ENCODE measurements at regions not wholly inside any gene's neighbourhood (a gene's known extent, or its start where the extent isn't known, plus 50 kb on each side); places are given as distances from the start of the nearest gene placed in this dataset.

DNA sequence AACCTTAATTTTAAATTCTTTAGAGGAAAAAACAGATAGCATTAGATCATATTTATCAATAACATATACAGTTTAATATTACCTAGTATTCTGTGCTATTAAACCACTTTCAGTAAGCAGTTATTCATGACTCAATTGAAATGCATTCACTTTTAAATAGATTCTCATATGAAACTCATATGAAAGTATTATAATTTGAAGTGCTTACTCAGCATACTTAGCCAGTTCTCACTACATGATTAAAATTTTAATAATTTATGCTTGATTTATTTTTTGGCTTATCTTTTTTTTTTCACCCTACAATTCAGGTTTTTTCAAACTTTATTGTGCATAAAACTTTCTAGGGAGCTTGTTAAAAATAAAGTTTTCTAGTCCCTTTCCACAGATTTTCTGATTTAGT is 694.9 kb upstream of the CDH9 start:
- in situ Hi-C loops (cut with HindIII; ENCODE audit: low sequenced_read_pairs), result no loop called here
- DNase-seq (ENCODE audit: low spot score), result no peak

GRCh38 chr5:27727254-27727653 is 688.9 kb upstream of the CDH9 start:
- no peak for DNase-seq (ENCODE audit: low spot score)
- in situ Hi-C loops (cut with HindIII; ENCODE audit: low sequenced_read_pairs), result no loop called here

DNA sequence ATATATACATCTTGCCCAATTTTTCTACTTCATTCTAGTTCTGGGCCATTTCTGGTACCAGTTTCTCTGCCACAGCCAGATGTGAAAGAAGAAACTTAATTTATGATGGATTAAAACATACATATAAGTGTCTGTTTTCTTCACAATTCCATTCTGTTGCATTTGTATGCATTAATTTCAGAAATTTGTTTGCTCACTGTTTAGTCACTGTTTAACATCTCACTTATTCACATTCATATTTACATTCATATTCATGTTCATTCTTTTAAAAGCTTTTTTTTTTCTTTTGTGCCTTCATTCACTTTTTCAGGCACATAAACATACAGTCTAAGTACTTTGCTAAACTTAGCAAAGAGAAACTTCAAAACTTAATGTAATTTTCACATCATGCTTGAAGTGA is 684.0 kb upstream of the CDH9 start:
- in situ Hi-C loops (cut with HindIII; ENCODE audit: low sequenced_read_pairs), result no loop called here
- DNase-seq (ENCODE audit: low spot score), result no peak

DNA sequence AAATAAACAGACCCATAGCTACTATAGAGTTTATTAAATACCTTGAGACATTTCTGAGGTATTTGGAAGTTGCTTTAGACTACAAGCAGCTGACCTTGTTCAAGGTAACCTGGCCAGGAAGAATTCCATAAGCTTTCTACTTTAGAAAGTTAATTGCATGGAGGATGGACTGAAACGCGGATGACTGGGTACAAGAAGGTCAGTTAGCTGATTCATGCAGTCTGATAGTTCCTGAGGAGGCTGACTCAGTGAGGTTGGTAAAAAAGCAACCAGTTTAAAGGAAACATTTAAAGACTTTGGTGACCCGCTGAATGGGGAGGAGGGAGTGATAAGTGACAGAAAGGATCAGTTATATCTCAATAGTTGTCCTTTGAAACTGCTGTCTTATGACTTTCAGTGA is 670.1 kb upstream of the CDH9 start:
- no peak for DNase-seq (ENCODE audit: low spot score)
- in situ Hi-C loops (cut with HindIII; ENCODE audit: low sequenced_read_pairs), result no loop called here

GRCh38 chr5:27706832-27707231 is 668.4 kb upstream of the CDH9 start:
- no peak for DNase-seq (ENCODE audit: low spot score)
- in situ Hi-C loops (cut with HindIII; ENCODE audit: low sequenced_read_pairs), result no loop called here

GRCh38 chr5:27705661-27706060 is 667.3 kb upstream of the CDH9 start:
- in situ Hi-C loops (cut with HindIII; ENCODE audit: low sequenced_read_pairs), result no loop called here
- no peak for DNase-seq (ENCODE audit: low spot score)

GRCh38 chr5:27701931-27702903 is 663.8 kb upstream of the CDH9 start:
- in situ Hi-C loops (cut with HindIII; ENCODE audit: low sequenced_read_pairs), result no loop called here

DNA sequence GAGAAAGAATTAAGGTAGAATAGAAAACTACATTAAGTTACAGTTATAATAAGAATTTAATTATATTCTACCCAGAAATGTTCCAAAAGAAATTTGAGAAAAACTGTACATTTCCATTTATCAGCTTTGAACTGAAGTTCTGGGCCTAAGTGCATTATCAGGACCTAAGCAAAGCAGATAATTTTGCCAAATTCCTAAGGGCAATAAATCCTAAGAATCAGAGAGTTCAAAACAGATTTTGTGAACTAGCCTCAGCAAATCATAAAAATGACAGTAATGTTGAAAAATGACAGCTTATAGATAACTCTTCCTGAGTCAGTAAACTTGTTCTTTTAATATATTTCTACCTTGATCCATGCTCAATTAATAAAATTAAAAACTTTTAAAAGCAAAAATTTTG is 662.1 kb upstream of the CDH9 start:
- in situ Hi-C loops (cut with HindIII; ENCODE audit: low sequenced_read_pairs), result no loop called here
- DNase-seq (ENCODE audit: low spot score), result no peak

More at GRCh38 chr5:27701931-27702903, 663.8 kb upstream of the CDH9 start:
- no peak for DNase-seq (ENCODE audit: low spot score)

DNA sequence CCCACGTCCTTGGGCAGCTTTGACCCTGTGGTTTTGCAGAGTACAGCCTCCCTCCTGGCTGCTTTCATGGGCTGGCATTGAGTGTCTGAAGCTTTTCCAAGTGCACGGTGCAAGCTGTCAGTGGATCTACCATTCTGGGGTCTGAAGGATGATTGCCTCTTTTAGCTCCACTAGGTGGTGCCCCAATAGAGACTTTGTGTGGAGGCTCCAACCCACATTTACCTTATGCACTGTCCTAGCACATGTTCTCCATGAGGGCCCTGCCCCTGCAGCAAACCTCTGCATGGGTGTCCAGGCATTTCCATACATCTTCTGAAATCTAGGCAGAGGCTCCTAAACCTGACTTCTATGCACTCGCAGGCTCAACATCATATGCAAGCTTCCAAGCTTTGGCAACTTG is 644.2 kb upstream of the CDH9 start:
- DNase-seq (ENCODE audit: low spot score), result no peak
- in situ Hi-C loops (cut with HindIII; ENCODE audit: low sequenced_read_pairs), result no loop called here

- in situ Hi-C loops (cut with HindIII; ENCODE audit: low sequenced_read_pairs), result no loop called here
- DNase-seq (ENCODE audit: low spot score), result no peak
Observed at GRCh38 chr5:27652505-27652904, 614.1 kb upstream of the CDH9 start.

- in situ Hi-C loops (cut with HindIII; ENCODE audit: low sequenced_read_pairs), result no loop called here
Observed at GRCh38 chr5:27639005-27639612, 600.7 kb upstream of the CDH9 start.

GRCh38 chr5:27619982-27620381 is 581.6 kb upstream of the CDH9 start:
- no peak for DNase-seq (ENCODE audit: low spot score)
- in situ Hi-C loops (cut with HindIII; ENCODE audit: low sequenced_read_pairs), result no loop called here

More at GRCh38 chr5:27639005-27639612, 600.7 kb upstream of the CDH9 start:
- no peak for DNase-seq (ENCODE audit: low spot score)

- in situ Hi-C loops (cut with HindIII; ENCODE audit: low sequenced_read_pairs), result no loop called here
- DNase-seq (ENCODE audit: low spot score), result no peak
Observed at GRCh38 chr5:27612161-27612560, 573.8 kb upstream of the CDH9 start.

- in situ Hi-C loops (cut with HindIII; ENCODE audit: low sequenced_read_pairs), result no loop called here
- no peak for DNase-seq (ENCODE audit: low spot score)
Observed at GRCh38 chr5:27608992-27609391, 570.6 kb upstream of the CDH9 start.

- in situ Hi-C loops (cut with HindIII; ENCODE audit: low sequenced_read_pairs), result no loop called here
- DNase-seq (ENCODE audit: low spot score), result no peak
Observed at GRCh38 chr5:27598576-27598975, 560.2 kb upstream of the CDH9 start.

GRCh38 chr5:27594141-27594540 is 555.8 kb upstream of the CDH9 start:
- no peak for DNase-seq (ENCODE audit: low spot score)
- in situ Hi-C loops (cut with HindIII; ENCODE audit: low sequenced_read_pairs), result no loop called here

DNA sequence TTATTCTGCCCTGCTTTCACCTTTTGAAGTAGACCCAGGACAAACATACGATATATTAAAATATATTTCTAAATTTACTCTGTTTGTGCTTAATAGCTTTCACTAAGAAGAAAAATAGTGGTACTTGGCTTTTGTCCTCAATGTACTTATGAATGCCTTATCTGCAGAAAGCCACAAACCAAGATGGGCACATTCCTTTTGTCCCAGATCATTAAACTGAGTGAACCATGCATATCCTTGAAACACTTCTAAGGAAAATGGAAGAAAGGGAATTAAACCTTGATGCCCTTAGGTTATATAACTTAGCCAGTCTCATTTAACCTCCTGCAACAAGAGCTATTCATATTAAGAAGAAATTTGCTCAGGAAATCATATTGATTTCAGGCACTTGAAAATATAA is 553.8 kb upstream of the CDH9 start:
- no peak for DNase-seq (ENCODE audit: low spot score)
- in situ Hi-C loops (cut with HindIII; ENCODE audit: low sequenced_read_pairs), result no loop called here

DNA sequence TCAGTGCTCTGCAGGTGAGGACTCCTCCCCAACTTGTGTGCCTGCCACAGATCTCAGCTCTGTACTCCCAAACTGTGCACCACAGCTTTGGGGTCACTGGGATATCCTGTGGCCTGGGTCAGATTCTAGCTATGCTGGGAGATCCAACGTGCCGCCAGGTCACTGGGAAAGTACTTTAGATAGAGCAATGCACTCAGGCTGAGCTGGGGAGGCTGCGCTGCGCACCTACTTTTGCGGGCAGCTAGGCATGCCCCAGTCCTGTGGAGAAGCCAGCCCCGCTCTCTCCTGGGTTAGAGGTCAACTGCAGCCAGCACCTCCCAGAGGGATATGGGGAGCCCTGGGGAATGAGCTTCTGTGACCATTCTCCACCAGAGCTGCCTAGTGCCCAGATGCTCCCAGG is 552.1 kb upstream of the CDH9 start:
- DNase-seq (ENCODE audit: low spot score), result no peak
- in situ Hi-C loops (cut with HindIII; ENCODE audit: low sequenced_read_pairs), result no loop called here

DNA sequence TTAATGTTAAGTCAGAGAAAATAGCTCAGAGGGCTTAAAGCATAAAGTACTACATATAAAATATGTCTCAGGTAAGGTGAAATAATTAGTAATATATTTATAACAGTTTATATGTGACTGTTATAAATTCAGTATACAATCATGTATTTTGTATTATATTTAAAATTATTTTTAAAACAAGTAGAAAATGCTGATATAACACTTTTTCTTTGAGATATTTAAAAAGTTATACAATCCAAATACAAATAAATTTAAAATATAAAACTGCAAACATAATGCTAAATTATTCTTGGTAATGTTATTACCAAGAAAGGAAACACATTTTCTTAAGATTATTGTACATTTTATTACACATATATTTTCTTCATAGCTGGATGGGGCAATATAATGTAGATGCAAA is 539.9 kb upstream of the CDH9 start:
- no peak for DNase-seq (ENCODE audit: low spot score)
- in situ Hi-C loops (cut with HindIII; ENCODE audit: low sequenced_read_pairs), result no loop called here

GRCh38 chr5:27571681-27572080 is 533.3 kb upstream of the CDH9 start:
- in situ Hi-C loops (cut with HindIII; ENCODE audit: low sequenced_read_pairs), result no loop called here
- no peak for DNase-seq (ENCODE audit: low spot score)

GRCh38 chr5:27568811-27569210 is 530.4 kb upstream of the CDH9 start:
- in situ Hi-C loops (cut with HindIII; ENCODE audit: low sequenced_read_pairs), result no loop called here
- no peak for DNase-seq (ENCODE audit: low spot score)

All from G401 (cell line).